ENCODE measurements at regions not wholly inside any gene's neighbourhood (a gene's known extent, or its start where the extent isn't known, plus 50 kb on each side); places are given as distances from the start of the nearest gene placed in this dataset.
A peak's percentile ranks its signal among the peaks of the same experiment; 100 is the strongest.

- BruUV-seq (replicated peaks) = TSS peak; percentile 89
Measured at GRCh38 chr16:31700530-31701388, 172.8 kb upstream of the ZNF267 start.

GRCh38 chr16:31701734-31702133, 171.9 kb upstream of the ZNF267 start:
- peaks cover 37% of the 10 kb centered on the region for H3K36me3 Mint-ChIP-seq (ENCODE audit: insufficient read depth, unreplicated experiment)
- peak overlapping the region; percentile 82 for H3K4me3 Mint-ChIP-seq (ENCODE audit: low read depth, unreplicated experiment)
- H3K27ac Mint-ChIP-seq (ENCODE audit: unreplicated experiment) = peak overlapping the region; percentile 83
- BruUV-seq (replicated peaks) = no TSS peak
- no peaks in the 10 kb centered on the region for H3K27me3 Mint-ChIP-seq (ENCODE audit: unreplicated experiment)
- no peak for DNase-seq
- peaks cover 18% of the 10 kb centered on the region for H3K4me1 Mint-ChIP-seq (ENCODE audit: low read depth, unreplicated experiment)
- CTCF ChIA-PET = no interaction called here
- TF ChIP-seq CTCF (IDR thresholded peaks at IDR 0.05; ENCODE audit: unreplicated experiment) = no peak
- intact Hi-C loops (cut with micrococcal nuclease; ENCODE audit: unreplicated experiment) = no loop called here
- H3K9me3 Mint-ChIP-seq (ENCODE audit: low read depth, unreplicated experiment) = peaks cover 5% of the 10 kb centered on the region

More at GRCh38 chr16:31700530-31701388, 172.8 kb upstream of the ZNF267 start:
- H3K36me3 Mint-ChIP-seq (ENCODE audit: insufficient read depth, unreplicated experiment) = peaks cover 30% of the 10 kb centered on the region
- peaks cover 18% of the 10 kb centered on the region for H3K4me1 Mint-ChIP-seq (ENCODE audit: low read depth, unreplicated experiment)
- H3K4me3 Mint-ChIP-seq (ENCODE audit: low read depth, unreplicated experiment) = peak overlapping the region; percentile 82
- no peaks in the 10 kb centered on the region for H3K27me3 Mint-ChIP-seq (ENCODE audit: unreplicated experiment)
- intact Hi-C loops (cut with micrococcal nuclease; ENCODE audit: unreplicated experiment) = no loop called here
- peak overlapping the region; percentile 83 for H3K27ac Mint-ChIP-seq (ENCODE audit: unreplicated experiment)
- TF ChIP-seq CTCF (IDR thresholded peaks at IDR 0.05; ENCODE audit: unreplicated experiment) = no peak
- CTCF ChIA-PET = interaction anchor here (1.4 to 1.5 kb wide), 2 partner anchors 9 to 242 kb away, joined by 3 read pairs; partner anchors contain the start of gene ARMC5
- peaks cover 5% of the 10 kb centered on the region for H3K9me3 Mint-ChIP-seq (ENCODE audit: low read depth, unreplicated experiment)
- peak; percentile 93 for DNase-seq

- H3K4me3 Mint-ChIP-seq (ENCODE audit: low read depth, unreplicated experiment) = peak overlapping the region; percentile 17
- peaks cover 5% of the 10 kb centered on the region for H3K9me3 Mint-ChIP-seq (ENCODE audit: low read depth, unreplicated experiment)
- intact Hi-C loops (cut with micrococcal nuclease; ENCODE audit: unreplicated experiment) = no loop called here
- CTCF ChIA-PET = no interaction called here
- peaks cover 18% of the 10 kb centered on the region for H3K4me1 Mint-ChIP-seq (ENCODE audit: low read depth, unreplicated experiment)
- no peak for DNase-seq
- no peaks in the 10 kb centered on the region for H3K27me3 Mint-ChIP-seq (ENCODE audit: unreplicated experiment)
- no TSS peak for BruUV-seq (replicated peaks)
- H3K27ac Mint-ChIP-seq (ENCODE audit: unreplicated experiment) = peak overlapping the region; percentile 18
- H3K36me3 Mint-ChIP-seq (ENCODE audit: insufficient read depth, unreplicated experiment) = peaks cover 41% of the 10 kb centered on the region
- no peak for TF ChIP-seq CTCF (IDR thresholded peaks at IDR 0.05; ENCODE audit: unreplicated experiment)
Measured at GRCh38 chr16:31702796-31703195, 170.8 kb upstream of the ZNF267 start.

GRCh38 chr16:31703526-31704128, 170.0 kb upstream of the ZNF267 start:
- H3K27ac Mint-ChIP-seq (ENCODE audit: unreplicated experiment) = no peak overlapping the region
- no peak for DNase-seq
- peaks cover 41% of the 10 kb centered on the region for H3K36me3 Mint-ChIP-seq (ENCODE audit: insufficient read depth, unreplicated experiment)
- no peak overlapping the region for H3K4me3 Mint-ChIP-seq (ENCODE audit: low read depth, unreplicated experiment)
- peaks cover 5% of the 10 kb centered on the region for H3K9me3 Mint-ChIP-seq (ENCODE audit: low read depth, unreplicated experiment)
- TF ChIP-seq CTCF (IDR thresholded peaks at IDR 0.05; ENCODE audit: unreplicated experiment) = no peak
- intact Hi-C loops (cut with micrococcal nuclease; ENCODE audit: unreplicated experiment) = no loop called here
- CTCF ChIA-PET = no interaction called here
- no peaks in the 10 kb centered on the region for H3K27me3 Mint-ChIP-seq (ENCODE audit: unreplicated experiment)
- peaks cover 18% of the 10 kb centered on the region for H3K4me1 Mint-ChIP-seq (ENCODE audit: low read depth, unreplicated experiment)
- BruUV-seq (replicated peaks) = no TSS peak
